ENCODE measurements at regions not wholly inside any gene's neighbourhood (a gene's known extent, or its start where the extent isn't known, plus 50 kb on each side); places are given as distances from the start of the nearest gene placed in this dataset.

DNA sequence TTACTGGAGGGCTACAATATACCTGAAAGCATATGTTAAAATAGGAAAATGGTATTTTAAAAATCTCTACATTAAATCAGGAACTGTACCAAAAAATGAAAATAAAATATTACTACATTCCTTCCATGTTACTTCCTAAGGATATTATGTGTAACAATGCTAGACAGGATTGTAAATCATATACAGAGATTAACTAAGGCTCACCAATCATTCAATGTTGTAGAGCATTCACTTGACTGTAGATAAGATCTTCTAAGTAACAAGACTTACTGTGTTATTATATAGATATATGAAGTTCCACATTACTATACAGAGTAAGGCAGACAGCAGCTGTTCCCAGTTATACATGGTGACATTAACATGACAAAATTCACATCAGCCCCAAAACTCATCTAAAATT, 1919.1 kb upstream of the CDH9 start:
- TF ChIP-seq CTCF (IDR thresholded peaks at IDR 0.05; ENCODE audit: low read depth, low read length, poor library complexity, severe bottlenecking) (no peak), EZH2phosphoT487 (IDR thresholded peaks at IDR 0.05; ENCODE audit: borderline replicate concordance, low read length) (no peak)
